ENCODE measurements at regions not wholly inside any gene's neighbourhood (a gene's known extent, or its start where the extent isn't known, plus 50 kb on each side); places are given as distances from the start of the nearest gene placed in this dataset.

DNA sequence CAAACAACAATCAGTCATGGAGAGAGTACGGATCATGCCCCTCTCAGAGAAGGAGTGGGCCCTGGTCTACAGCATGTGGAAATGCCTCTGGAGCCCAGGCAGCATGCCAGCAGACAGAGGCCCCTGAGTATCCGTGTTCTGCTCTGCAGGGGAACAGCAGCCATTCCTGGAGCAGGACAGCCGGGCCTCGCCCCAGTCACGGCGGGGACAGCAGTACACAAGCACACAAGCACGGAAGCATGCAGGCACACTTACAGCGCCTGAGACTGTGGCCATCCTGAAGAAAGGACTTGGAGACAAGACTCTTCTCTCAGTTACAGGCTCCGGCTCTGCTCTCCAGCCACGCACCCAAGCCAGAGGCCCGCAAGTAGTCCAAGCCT, 102.6 kb upstream of the ALDH1B1 start:
- no peak for DNase-seq (ENCODE audit: low spot score)
- FAIRE-seq: no peak
- H3K36me3 ChIP-seq (replicated peaks in 1 of 2; ENCODE audit: control insufficient read depth in 1 of 2, insufficient read depth in 2 of 2, low read length in 2 of 2): no peaks in the 10 kb centered on the region
- no peaks in the 10 kb centered on the region for H3K9me3 ChIP-seq (ENCODE audit: low read length)
- no peak overlapping the region for H3K27ac ChIP-seq (ENCODE audit: extremely low read length, insufficient read depth, low read length)
- H3K4me3 ChIP-seq (replicated peaks in 1 of 3; ENCODE audit: insufficient read depth in 1 of 3, low read depth in 2 of 3, low read length in 3 of 3): no peak overlapping the region
- no peaks in the 10 kb centered on the region for H3K4me1 ChIP-seq (ENCODE audit: insufficient read depth, low read length)
- H3K27me3 ChIP-seq (ENCODE audit: control insufficient read depth in 1 of 2, insufficient read depth in 2 of 2, low read length in 2 of 2): peaks cover 0 to 9% of the 10 kb centered on the region in 2 experiments; a peak in 2 of 5 replicates
- intact Hi-C loops (cut with micrococcal nuclease; ENCODE audit: unreplicated experiment) (no loop called here), in situ Hi-C loops (cut with HindIII; ENCODE audit: extremely low pct_ligation_motif_present, low pct_unique_long_range_greater_than_20kb) (no loop called here)
- no peaks in the 10 kb centered on the region for H3K79me2 ChIP-seq (ENCODE audit: insufficient read depth, low read length)
- ATAC-seq: no peak
- no peak overlapping the region for H2AFZ ChIP-seq (ENCODE audit: low read length)
- no peaks in the 10 kb centered on the region for H4K20me1 ChIP-seq (ENCODE audit: insufficient read depth, low read length)
- no peak overlapping the region for H3K9ac ChIP-seq (ENCODE audit: insufficient read depth, low read depth, low read length)
- 84% methylated on average over 3 of the region's 11 CpGs for WGBS (ENCODE audit: low lambda C conversion rate)
- no TSS peak for BruUV-seq (replicated peaks)
- H3K4me2 ChIP-seq (ENCODE audit: low read depth, low read length): no peak overlapping the region
- CTCF ChIA-PET (ENCODE audit: low intra/inter-chr PET ratio, low total read pairs): no interaction called here
- POLR2A ChIA-PET: no interaction called here
- no peak for TF ChIP-seq MAF1 (CRISPR knock-in tag; IDR thresholded peaks at IDR 0.05; ENCODE audit: borderline replicate concordance)
- no peak for TF ChIP-seq ZNF546 (CRISPR knock-in tag; conservative IDR thresholded peaks at IDR 0.05)
- TF ChIP-seq TGIF2 (CRISPR knock-in tag; IDR thresholded peaks at IDR 0.05): no peak
- TF ChIP-seq, protein P1, sequence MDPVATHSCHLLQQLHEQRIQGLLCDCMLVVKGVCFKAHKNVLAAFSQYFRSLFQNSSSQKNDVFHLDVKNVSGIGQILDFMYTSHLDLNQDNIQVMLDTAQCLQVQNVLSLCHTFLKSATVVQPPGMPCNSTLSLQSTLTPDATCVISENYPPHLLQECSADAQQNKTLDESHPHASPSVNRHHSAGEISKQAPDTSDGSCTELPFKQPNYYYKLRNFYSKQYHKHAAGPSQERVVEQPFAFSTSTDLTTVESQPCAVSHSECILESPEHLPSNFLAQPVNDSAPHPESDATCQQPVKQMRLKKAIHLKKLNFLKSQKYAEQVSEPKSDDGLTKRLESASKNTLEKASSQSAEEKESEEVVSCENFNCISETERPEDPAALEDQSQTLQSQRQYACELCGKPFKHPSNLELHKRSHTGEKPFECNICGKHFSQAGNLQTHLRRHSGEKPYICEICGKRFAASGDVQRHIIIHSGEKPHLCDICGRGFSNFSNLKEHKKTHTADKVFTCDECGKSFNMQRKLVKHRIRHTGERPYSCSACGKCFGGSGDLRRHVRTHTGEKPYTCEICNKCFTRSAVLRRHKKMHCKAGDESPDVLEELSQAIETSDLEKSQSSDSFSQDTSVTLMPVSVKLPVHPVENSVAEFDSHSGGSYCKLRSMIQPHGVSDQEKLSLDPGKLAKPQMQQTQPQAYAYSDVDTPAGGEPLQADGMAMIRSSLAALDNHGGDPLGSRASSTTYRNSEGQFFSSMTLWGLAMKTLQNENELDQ (CRISPR knock-in tag; IDR thresholded peaks at IDR 0.05; ENCODE audit: borderline replicate concordance): no peak
- TF ChIP-seq, protein P2, sequence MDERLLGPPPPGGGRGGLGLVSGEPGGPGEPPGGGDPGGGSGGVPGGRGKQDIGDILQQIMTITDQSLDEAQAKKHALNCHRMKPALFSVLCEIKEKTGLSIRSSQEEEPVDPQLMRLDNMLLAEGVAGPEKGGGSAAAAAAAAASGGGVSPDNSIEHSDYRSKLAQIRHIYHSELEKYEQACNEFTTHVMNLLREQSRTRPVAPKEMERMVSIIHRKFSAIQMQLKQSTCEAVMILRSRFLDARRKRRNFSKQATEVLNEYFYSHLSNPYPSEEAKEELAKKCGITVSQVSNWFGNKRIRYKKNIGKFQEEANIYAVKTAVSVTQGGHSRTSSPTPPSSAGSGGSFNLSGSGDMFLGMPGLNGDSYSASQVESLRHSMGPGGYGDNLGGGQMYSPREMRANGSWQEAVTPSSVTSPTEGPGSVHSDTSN (CRISPR knock-in tag; IDR thresholded peaks at IDR 0.05): no peak
- TF ChIP-seq ATF6 (CRISPR knock-in tag; conservative IDR thresholded peaks at IDR 0.05): no peak
- TF ChIP-seq, protein P3, sequence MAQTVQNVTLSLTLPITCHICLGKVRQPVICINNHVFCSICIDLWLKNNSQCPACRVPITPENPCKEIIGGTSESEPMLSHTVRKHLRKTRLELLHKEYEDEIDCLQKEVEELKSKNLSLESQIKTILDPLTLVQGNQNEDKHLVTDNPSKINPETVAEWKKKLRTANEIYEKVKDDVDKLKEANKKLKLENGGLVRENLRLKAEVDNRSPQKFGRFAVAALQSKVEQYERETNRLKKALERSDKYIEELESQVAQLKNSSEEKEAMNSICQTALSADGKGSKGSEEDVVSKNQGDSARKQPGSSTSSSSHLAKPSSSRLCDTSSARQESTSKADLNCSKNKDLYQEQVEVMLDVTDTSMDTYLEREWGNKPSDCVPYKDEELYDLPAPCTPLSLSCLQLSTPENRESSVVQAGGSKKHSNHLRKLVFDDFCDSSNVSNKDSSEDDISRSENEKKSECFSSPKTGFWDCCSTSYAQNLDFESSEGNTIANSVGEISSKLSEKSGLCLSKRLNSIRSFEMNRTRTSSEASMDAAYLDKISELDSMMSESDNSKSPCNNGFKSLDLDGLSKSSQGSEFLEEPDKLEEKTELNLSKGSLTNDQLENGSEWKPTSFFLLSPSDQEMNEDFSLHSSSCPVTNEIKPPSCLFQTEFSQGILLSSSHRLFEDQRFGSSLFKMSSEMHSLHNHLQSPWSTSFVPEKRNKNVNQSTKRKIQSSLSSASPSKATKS (CRISPR knock-in tag; IDR thresholded peaks at IDR 0.05): no peak
- no peak for TF ChIP-seq RELA (CRISPR knock-in tag; IDR thresholded peaks at IDR 0.05)
- no peak for TF ChIP-seq ZNF33B (CRISPR knock-in tag; IDR thresholded peaks at IDR 0.05)
- no peak for TF ChIP-seq ZMAT3 (CRISPR knock-in tag; conservative IDR thresholded peaks at IDR 0.05)
- no peak for TF ChIP-seq ZNF335 (CRISPR knock-in tag; IDR thresholded peaks at IDR 0.05)
- TF ChIP-seq RBAK (CRISPR knock-in tag; IDR thresholded peaks at IDR 0.05): no peak
- no peak for TF ChIP-seq SOX5 (CRISPR knock-in tag; IDR thresholded peaks at IDR 0.05; ENCODE audit: borderline replicate concordance)
- TF ChIP-seq NR3C1 (CRISPR knock-in tag; IDR thresholded peaks at IDR 0.05): no peak
- no peak for TF ChIP-seq ZNF333 (CRISPR knock-in tag; IDR thresholded peaks at IDR 0.05; ENCODE audit: borderline replicate concordance)
- TF ChIP-seq E2F2 (CRISPR knock-in tag; IDR thresholded peaks at IDR 0.05; ENCODE audit: borderline replicate concordance): no peak
- no peak for TF ChIP-seq SIN3B (IDR thresholded peaks at IDR 0.05; ENCODE audit: low read length)
- TF ChIP-seq FOXJ3 (CRISPR knock-in tag; IDR thresholded peaks at IDR 0.05; ENCODE audit: borderline replicate concordance): no peak
